NCI-H1105 treated with DMSO at 0.1 percent for 48 hours (cell line): ENCODE measurements at regions not wholly inside any gene's neighbourhood (a gene's known extent, or its start where the extent isn't known, plus 50 kb on each side); places are given as distances from the start of the nearest gene placed in this dataset.

ENCODE experiments used
- DNase-seq: peaks from one replicate; lab custom pipeline; 2025; lab: John Stamatoyannopoulos, UW

- DNase-seq = no peak
Measured at GRCh38 chr13:47426126-47426849, 529.4 kb upstream of the HTR2A start.

GRCh38 chr13:47421525-47421924 lies 524.7 kb upstream of the HTR2A start:
- no peak for DNase-seq

GRCh38 chr13:47420568-47420967 lies 523.7 kb upstream of the HTR2A start:
- DNase-seq = no peak

DNA sequence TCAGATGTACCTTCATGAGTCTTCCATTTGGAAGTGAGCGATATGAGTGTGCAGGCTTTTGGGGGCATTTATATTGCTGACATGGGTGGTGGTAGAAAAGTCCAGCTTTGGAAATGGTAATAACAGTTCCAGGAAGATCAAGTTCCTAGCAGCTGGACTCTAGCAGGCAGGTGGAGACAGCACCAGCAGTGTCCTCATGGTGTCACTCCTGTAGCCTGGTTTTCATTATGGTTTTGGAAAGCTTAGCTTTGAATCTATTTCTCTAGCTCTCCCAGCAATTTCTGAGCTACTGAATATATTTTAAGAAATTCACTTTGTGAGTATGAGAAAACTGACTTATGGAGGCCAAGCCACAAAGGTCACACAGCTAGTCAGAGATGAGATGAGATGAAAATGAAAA lies 523.2 kb upstream of the HTR2A start:
- DNase-seq = no peak

DNA sequence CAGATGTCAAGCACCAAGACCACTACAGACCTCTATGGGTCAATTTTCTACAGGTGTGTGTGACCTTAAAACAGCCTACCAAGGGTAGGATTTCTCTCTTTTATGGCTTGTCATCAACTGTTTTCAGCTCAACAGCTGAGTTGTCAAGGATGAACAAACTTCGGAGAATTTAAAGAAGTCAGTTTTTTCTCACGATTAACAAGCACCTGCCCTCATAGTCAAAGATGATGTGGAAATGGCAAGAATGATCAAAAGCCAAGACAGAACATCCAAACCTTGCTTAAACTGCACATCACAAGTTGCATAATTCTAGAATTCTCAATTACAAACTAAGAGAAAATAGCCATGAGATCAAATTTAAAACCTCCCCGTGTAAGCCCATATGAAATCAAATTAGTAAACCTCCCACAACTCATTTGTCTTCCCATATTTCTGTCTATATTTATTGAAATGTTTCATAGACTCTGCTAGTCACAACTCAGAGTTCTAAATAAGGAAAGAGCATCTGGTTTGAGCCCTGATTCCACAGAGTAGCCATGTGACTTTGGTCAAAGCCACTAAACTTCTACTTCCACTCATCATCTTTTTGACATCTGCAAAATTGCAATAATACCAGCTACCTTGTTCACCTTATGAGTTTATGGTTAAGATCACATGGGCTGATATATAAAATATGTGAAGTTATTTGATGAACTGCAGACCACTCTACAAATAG lies 521.5 kb upstream of the HTR2A start:
- no peak for DNase-seq

DNA sequence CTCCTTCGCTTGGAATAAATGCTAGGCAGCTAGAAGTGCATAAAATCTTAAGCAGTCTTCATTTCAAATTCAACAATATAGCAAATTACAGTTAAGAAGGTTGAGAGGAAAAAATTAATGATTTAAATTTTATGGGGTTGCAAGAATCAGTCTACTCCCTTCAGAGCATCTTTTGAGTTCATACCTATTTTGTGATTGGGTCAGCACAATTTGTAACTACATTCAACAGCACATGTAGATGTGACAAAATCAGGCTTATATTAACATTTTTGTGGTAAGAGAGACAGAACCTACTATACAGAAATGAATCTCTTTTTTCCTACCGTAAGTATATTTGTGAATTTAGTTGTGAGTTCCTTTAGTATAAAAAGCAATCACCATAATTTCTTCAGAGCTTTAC lies 520.6 kb upstream of the HTR2A start:
- no peak for DNase-seq

DNA sequence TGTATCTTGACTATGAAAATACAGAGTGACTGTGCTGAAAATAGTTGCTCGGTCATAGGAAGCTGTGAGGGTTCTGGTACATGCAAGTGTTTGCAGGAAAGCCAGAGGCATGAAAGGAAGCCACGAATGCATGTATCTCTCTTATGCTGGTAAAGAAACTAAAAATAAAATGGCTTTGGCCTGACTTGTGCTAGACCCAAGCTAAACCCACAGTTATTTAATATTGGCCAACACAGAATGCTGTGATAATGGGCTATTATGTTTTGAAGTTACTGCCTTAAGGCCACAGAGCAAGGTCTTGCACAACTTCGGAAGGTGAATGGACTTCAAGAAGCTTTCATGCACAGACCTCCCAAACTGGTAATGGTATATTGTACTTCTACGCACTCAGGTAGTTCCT lies 518.2 kb upstream of the HTR2A start:
- no peak for DNase-seq

DNA sequence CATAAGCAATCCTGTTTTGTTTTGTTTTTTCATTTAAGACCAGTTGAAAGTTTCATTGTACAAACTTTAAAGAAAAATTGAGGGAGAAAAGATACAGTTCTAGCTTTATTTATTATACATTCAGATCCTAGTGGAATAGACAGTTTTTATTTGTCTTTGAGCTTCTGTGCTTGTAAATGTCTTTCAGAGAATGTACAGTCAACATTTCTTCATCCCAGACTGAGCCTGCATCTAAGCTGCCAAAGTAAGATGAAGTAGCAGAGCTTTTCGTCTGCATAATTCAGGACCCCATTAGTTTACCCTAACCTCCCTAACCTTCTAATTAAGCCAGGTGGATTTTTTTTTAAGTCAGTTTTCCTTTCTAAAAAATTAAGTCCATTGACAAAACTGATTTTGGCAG lies 516.7 kb upstream of the HTR2A start:
- DNase-seq = no peak

GRCh38 chr13:47413112-47413511 lies 516.3 kb upstream of the HTR2A start:
- DNase-seq = no peak

DNA sequence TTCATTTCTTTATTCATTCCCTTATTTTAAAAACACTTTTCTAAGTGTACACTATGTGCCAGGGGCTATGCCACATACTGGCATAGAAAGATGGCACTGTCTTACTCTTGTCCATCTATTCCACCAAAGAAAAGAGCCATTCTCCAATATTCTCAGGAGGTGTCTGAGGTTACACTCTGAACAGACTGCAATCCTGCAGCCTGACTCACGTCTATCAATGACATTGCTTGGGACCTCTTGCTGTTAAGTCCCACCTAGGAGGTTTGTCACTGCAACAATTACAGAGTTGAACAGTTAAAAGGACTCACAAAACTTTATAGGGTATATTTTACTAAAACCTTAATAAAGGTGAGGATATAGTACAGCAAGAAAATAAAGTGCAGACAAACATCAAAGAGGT lies 512.9 kb upstream of the HTR2A start:
- no peak for DNase-seq

DNA sequence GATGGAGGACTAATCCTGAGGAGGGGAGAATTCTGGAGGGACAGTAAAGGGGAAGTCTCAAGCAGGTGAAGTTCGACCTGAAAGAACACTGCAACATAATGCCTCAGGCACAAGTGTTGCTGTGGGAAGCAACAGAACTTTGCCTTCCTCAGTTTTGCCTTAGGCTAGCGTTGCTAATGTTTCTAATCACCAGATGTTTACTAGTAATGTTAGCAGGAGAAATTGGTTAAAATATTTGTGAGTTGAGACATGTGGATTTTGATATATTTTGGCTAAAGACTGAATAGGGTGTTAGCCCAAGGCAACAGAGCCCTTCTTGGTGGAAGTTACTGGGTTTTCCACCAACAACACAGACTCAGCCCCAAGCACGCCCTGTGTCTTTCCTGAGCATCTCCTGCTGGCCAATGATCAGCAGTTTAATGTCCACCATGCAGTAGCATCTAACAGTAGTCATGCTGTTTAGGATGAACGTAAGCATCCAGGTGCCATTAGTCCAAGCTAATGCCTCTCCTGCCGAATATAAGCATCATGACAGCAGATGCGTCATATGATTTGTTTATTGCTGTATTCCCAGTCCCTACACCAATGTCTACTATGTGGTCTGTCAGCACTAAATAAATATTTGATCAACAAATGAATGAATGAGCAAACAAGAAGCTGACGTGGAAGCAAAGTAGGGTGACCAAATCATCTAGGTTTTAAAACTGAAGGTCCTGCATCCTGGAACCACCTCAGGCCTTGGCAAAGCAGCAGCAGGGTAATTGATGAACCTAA lies 511.9 kb upstream of the HTR2A start:
- DNase-seq = no peak

DNA sequence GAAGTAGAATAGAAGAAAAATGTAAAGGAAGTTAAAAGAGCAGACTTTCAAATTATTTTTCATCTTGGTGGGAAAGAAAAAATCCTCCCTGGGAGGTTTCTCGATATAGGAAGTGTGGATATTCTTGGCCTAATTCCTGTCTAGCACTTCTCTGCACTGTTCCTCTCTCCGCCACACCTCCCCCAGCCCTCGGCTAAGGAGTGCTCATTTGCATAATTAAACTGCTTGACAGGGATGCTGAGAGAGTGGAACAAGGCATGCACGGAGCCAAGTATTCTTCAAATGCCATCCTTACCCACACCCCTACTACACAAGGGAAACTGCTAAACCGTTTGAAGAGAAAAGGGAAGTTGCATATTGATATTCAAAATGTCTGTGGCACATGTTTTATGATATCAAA lies 511.0 kb upstream of the HTR2A start:
- DNase-seq = no peak

- DNase-seq = no peak
Measured at GRCh38 chr13:47399599-47399998, 502.7 kb upstream of the HTR2A start.

- no peak for DNase-seq
Measured at GRCh38 chr13:47397739-47398138, 500.9 kb upstream of the HTR2A start.

- no peak for DNase-seq
Measured at GRCh38 chr13:47396915-47397314, 500.1 kb upstream of the HTR2A start.

DNA sequence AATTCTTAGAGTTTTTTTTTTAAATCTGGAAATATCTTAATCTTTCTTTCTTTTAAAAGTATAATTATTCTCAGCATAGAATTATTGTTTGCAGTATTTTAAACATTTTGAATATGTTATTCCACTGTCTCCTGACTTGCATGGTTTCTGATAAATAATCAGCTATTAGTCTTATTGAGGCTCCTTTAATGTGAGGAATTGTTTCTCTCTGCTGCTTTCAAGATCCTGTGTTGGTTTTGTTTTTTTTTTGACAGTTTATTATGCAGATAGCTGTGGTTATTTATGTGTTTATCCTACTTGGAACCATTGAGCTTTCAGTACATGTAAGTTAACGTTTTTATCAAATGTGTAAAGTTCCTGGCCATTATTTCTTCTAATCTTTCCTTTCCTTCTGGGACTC lies 477.9 kb upstream of the HTR2A start:
- no peak for DNase-seq

DNA sequence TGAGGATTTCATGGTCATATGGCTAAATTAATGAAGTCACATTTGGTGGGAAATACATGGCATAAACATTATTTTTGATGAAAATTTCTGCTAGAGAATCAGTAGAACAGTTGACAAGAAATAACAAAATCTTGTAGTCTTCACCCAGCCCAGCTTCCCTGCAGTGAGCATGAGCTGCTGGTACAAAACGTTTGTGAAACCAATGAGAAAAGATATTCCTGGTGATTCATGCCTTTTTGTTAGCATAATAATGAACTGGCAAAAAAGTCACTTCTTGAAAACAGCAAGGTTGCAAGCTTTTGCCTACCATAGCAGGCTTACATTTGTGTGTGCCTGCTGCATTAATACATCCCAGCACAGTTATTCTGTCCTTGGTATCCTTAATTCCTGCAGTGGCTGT lies 475.9 kb upstream of the HTR2A start:
- DNase-seq = no peak

DNA sequence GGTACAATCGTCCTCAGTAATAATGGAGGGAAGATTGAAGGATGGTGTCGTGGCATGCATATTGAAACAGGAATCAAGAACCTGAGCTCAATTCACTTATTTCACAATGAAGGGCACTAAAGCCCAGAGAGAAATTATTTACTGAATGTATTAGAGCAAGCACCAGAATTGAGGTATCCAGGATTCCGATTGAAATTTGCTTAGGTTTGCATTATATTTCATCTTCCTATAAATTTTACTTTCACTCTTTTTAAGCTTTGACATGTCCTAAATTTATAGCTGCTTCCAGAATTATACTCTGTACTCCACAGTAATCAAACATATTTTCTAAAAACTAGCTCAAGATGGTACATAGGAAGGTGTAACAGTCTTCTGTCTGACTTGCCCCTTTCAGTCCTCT lies 454.9 kb upstream of the HTR2A start:
- no peak for DNase-seq

- no peak for DNase-seq
Measured at GRCh38 chr13:47350334-47351124, 453.7 kb upstream of the HTR2A start.

GRCh38 chr13:47349211-47349610 lies 452.4 kb upstream of the HTR2A start:
- no peak for DNase-seq

DNA sequence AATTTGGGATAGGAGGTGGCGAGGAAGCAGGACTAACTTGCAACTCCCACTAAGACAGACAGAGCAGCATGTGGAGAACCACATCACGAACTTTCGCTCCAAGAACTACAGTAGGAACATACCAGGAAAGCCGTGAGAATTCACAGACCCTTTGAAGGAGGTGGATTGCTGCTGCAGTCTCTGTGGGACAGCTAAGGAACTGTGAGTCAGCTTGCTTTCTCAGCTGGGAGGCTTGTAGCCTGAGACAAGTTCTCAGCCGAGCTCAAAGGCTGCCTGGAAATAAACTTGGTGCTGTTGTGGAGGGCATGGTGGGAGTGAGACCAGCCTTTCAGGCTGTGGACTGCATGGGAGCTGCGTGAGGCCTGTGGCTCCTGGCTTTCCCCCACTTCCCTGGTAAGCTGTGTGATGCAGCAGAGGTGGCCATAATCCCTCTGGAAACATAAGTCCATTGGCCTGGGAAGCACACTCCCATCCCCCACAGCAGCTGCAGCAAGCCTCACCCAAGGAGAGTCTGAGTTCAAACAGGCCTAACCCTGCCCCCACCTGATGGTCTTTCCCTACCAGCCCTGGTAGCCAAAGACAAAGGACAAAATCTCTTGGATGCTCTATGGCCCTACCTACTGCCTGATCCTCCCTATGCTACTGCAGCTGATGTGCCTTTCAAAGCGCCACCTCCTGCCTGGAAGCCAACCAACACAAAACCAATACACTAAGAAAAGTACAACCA lies 441.1 kb upstream of the HTR2A start:
- DNase-seq = no peak

GRCh38 chr13:47334173-47334572 lies 437.3 kb upstream of the HTR2A start:
- DNase-seq = no peak
